ENCODE measurements at regions not wholly inside any gene's neighbourhood (a gene's known extent, or its start where the extent isn't known, plus 50 kb on each side); places are given as distances from the start of the nearest gene placed in this dataset.

DNA sequence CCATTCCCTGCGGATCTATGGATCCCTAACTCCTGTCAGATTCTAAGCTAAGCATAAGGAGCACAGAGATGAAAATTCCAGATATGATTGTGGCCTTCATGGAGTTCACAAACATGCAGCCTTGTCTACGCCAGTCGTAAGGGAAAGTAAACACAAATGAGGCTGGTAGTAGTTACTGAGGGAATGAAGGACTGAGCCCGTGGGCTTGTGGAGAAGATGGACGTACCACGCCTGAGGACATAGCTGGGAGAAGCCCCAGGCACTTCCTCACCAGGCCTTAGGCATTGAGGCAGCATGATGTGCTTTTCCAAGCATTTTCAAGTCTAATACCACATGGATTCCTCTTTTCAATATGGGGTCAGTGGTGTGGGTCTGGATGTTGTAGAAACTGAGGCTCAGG is 515.2 kb downstream of the BCL11B start:
- no peak for TF ChIP-seq CTCF (IDR thresholded peaks at IDR 0.05; ENCODE audit: control extremely low read depth, extremely low read depth, low read depth, missing control alignments)
- DNase-seq (ENCODE audit: extremely low spot score): no peak
- CTCF ChIA-PET: interaction anchor here (0.8 kb wide), 1 partner anchor 10 kb away, joined by 3 read pairs; no protein-coding TSS in a partner anchor
- POLR2A ChIA-PET: no interaction called here

DNA sequence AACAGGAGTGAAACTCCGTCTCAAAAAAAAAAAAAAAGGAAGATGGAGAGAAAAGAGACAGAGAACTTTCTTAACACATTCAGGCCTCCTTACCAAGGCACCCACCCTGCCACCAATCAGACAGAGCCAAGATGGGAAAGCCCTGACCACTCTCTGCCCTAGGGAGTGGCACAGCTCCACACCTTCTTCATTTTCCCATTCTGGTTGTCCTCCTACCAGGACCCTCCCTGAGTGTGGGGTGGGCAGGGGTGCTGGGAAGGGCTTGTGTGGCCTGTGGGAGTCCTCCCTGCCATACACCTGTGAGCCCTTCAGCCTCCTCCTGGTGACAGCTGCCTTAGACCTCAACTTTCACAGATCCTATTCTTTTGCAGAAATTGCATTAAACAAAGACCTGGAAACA is 513.6 kb downstream of the BCL11B start:
- DNase-seq (ENCODE audit: extremely low spot score): no peak
- CTCF ChIA-PET: no interaction called here
- TF ChIP-seq CTCF (IDR thresholded peaks at IDR 0.05; ENCODE audit: control extremely low read depth, extremely low read depth, low read depth, missing control alignments): no peak
- POLR2A ChIA-PET: no interaction called here

DNA sequence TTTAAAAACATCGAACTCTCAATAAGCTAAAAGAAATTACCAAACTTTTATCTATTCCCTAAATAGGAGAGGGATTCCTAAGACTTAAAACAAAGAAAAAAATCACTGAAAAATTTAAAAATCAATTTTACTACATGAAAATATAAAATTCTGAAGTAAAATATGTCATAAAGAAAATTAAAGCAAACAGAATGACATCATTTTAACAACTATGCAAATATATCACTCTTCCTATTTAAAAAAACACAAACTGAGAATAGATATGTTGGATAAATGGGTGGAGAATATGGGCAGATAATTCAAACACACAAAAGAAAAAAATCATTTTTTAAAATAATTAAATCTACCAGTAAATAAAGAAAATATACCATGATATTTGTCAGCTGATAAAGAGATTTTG is 510.0 kb downstream of the BCL11B start:
- CTCF ChIA-PET: no interaction called here
- no peak for TF ChIP-seq CTCF (IDR thresholded peaks at IDR 0.05; ENCODE audit: control extremely low read depth, extremely low read depth, low read depth, missing control alignments)
- DNase-seq (ENCODE audit: extremely low spot score): no peak
- POLR2A ChIA-PET: no interaction called here

- CTCF ChIA-PET: interaction anchor here (1.1 to 1.3 kb wide), 2 partner anchors 10 to 20 kb away, joined by 3 read pairs; no protein-coding TSS in a partner anchor
- POLR2A ChIA-PET: no interaction called here
- DNase-seq (ENCODE audit: extremely low spot score): no peak
- no peak for TF ChIP-seq CTCF (IDR thresholded peaks at IDR 0.05; ENCODE audit: control extremely low read depth, extremely low read depth, low read depth, missing control alignments)
Measured at GRCh38 chr14:98766818-98767217, 505.2 kb downstream of the BCL11B start.

GRCh38 chr14:98769326-98769725 is 502.7 kb downstream of the BCL11B start:
- no peak for TF ChIP-seq CTCF (IDR thresholded peaks at IDR 0.05; ENCODE audit: control extremely low read depth, extremely low read depth, low read depth, missing control alignments)
- DNase-seq (ENCODE audit: extremely low spot score): no peak
- POLR2A ChIA-PET: no interaction called here
- CTCF ChIA-PET: no interaction called here

- CTCF ChIA-PET: no interaction called here
- DNase-seq (ENCODE audit: extremely low spot score): no peak
- TF ChIP-seq CTCF (IDR thresholded peaks at IDR 0.05; ENCODE audit: control extremely low read depth, extremely low read depth, low read depth, missing control alignments): no peak
- POLR2A ChIA-PET: no interaction called here
Measured at GRCh38 chr14:98770151-98770550, 501.8 kb downstream of the BCL11B start.

DNA sequence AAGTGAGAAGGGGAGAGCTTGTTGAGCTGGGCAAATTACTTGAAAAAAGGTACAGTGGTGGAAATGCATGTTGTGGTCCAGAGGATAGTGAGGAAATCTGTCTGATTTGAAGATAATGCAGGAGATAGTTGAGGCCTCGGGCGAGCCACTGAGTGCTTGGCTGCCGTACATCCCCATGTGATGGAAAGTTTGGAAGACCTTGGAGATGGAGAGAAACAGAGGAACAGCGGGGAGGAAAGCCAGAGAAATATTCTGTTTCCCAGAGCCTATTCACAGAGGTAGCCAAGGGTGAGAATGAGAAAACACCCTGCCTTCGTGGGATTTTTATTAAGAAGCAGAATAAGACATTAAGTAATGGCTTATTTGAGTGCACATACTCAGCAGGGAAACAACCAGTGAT is 498.2 kb downstream of the BCL11B start:
- TF ChIP-seq CTCF (IDR thresholded peaks at IDR 0.05; ENCODE audit: control extremely low read depth, extremely low read depth, low read depth, missing control alignments): no peak
- ChIA-PET POLR2A (no interaction called here), CTCF (no interaction called here)
- DNase-seq (ENCODE audit: extremely low spot score): no peak
